ENCODE measurements at regions not wholly inside any gene's neighbourhood (a gene's known extent, or its start where the extent isn't known, plus 50 kb on each side); places are given as distances from the start of the nearest gene placed in this dataset.

GRCh38 chr2:238515377-238515776, 88.7 kb downstream of the ASB1 start:
- peak; percentile 58 for DNase-seq (ENCODE audit: low read depth)
- TF ChIP-seq CTCF (IDR thresholded peaks at IDR 0.05; ENCODE audit: insufficient read depth, low read depth, low read length): no peak
- no peaks in the 10 kb centered on the region for H3K36me3 ChIP-seq (ENCODE audit: control insufficient read depth, insufficient read depth, low read length)
- POLR2A ChIA-PET: interaction anchor here (0.6 to 0.7 kb wide), 2 partner anchors 209 to 807 kb away, joined by 3 to 4 read pairs; no protein-coding TSS in a partner anchor
- no peaks in the 10 kb centered on the region for H3K27me3 ChIP-seq (ENCODE audit: control insufficient read depth, insufficient read depth, low read length)
- no peak overlapping the region for H3K4me3 ChIP-seq (ENCODE audit: low read depth, low read length)
- CTCF ChIA-PET: interaction anchor here (0.7 to 7.7 kb wide), 7 partner anchors 11 to 1478 kb away, joined by 3 to 60 read pairs (median 4); no protein-coding TSS in a partner anchor

- H3K27me3 ChIP-seq (ENCODE audit: control insufficient read depth, insufficient read depth, low read length): no peaks in the 10 kb centered on the region
- TF ChIP-seq CTCF (IDR thresholded peaks at IDR 0.05; ENCODE audit: insufficient read depth, low read depth, low read length): no peak
- no peaks in the 10 kb centered on the region for H3K36me3 ChIP-seq (ENCODE audit: control insufficient read depth, insufficient read depth, low read length)
- POLR2A ChIA-PET: no interaction called here
- CTCF ChIA-PET: interaction anchor here (0.7 to 7.7 kb wide), 7 partner anchors 8 to 269 kb away, joined by 3 to 60 read pairs (median 3); no protein-coding TSS in a partner anchor
- DNase-seq (ENCODE audit: low read depth): no peak
- H3K4me3 ChIP-seq (ENCODE audit: low read depth, low read length): no peak overlapping the region
These were observed 90.5 kb downstream of the ASB1 start for GRCh38 chr2:238517209-238517608.

- H3K36me3 ChIP-seq (ENCODE audit: control insufficient read depth, insufficient read depth, low read length): no peaks in the 10 kb centered on the region
- no peaks in the 10 kb centered on the region for H3K27me3 ChIP-seq (ENCODE audit: control insufficient read depth, insufficient read depth, low read length)
- peak overlapping the region; percentile 4 for H3K4me3 ChIP-seq (ENCODE audit: low read depth, low read length)
- peak; percentile 20; the same call in 1 of the 2 replicates for TF ChIP-seq CTCF (IDR thresholded peaks at IDR 0.05; ENCODE audit: insufficient read depth, low read depth, low read length)
- ChIA-PET CTCF (interaction anchor here (1.0 to 7.7 kb wide), 6 partner anchors 10 to 268 kb away, joined by 3 to 60 read pairs (median 4); no protein-coding TSS in a partner anchor), POLR2A (interaction anchor here (1.0 kb wide), 1 partner anchor 270 kb away, joined by 4 read pairs; no protein-coding TSS in a partner anchor)
- DNase-seq (ENCODE audit: low read depth): peak; percentile 94
These were observed 91.6 kb downstream of the ASB1 start for GRCh38 chr2:238518172-238518820.

GRCh38 chr2:238518821-238519186, 92.1 kb downstream of the ASB1 start:
- H3K27me3 ChIP-seq (ENCODE audit: control insufficient read depth, insufficient read depth, low read length): no peaks in the 10 kb centered on the region
- DNase-seq (ENCODE audit: low read depth): no peak
- ChIA-PET POLR2A (interaction anchor here (1.0 kb wide), 1 partner anchor 269 kb away, joined by 4 read pairs; no protein-coding TSS in a partner anchor), CTCF (interaction anchor here (1.2 to 7.7 kb wide), 4 partner anchors 15 to 267 kb away, joined by 4 to 60 read pairs (median 4); no protein-coding TSS in a partner anchor)
- no peak for TF ChIP-seq CTCF (IDR thresholded peaks at IDR 0.05; ENCODE audit: insufficient read depth, low read depth, low read length)
- H3K4me3 ChIP-seq (ENCODE audit: low read depth, low read length): peak overlapping the region; percentile 4
- no peaks in the 10 kb centered on the region for H3K36me3 ChIP-seq (ENCODE audit: control insufficient read depth, insufficient read depth, low read length)

- no peak for TF ChIP-seq CTCF (IDR thresholded peaks at IDR 0.05; ENCODE audit: insufficient read depth, low read depth, low read length)
- Histone ChIP-seq H3K27me3 (ENCODE audit: control insufficient read depth, insufficient read depth, low read length) (no peaks in the 10 kb centered on the region), H3K36me3 (ENCODE audit: control insufficient read depth, insufficient read depth, low read length) (no peaks in the 10 kb centered on the region), H3K4me3 (ENCODE audit: low read depth, low read length) (no peak overlapping the region)
- POLR2A ChIA-PET: no interaction called here
- CTCF ChIA-PET: no interaction called here
- DNase-seq (ENCODE audit: low read depth): no peak
These were observed 93.7 kb downstream of the ASB1 start for GRCh38 chr2:238520359-238520886.

Measured in BJ (cell line).